C4-2B (cell line): ENCODE measurements at regions not wholly inside any gene's neighbourhood (a gene's known extent, or its start where the extent isn't known, plus 50 kb on each side); places are given as distances from the start of the nearest gene placed in this dataset.

Experiments
- CTCF ChIP-seq: fragments of 450-650 bp; conservative IDR thresholded peaks from 2 replicates; pipeline ENCODE4 v1.5.1; 2017; ENCODE audit warnings: mild to moderate bottlenecking
- ZFX ChIP-seq: fragments of 450-650 bp; IDR thresholded peaks from 2 replicates; pipeline ENCODE4 v1.6.1; 2017

DNA sequence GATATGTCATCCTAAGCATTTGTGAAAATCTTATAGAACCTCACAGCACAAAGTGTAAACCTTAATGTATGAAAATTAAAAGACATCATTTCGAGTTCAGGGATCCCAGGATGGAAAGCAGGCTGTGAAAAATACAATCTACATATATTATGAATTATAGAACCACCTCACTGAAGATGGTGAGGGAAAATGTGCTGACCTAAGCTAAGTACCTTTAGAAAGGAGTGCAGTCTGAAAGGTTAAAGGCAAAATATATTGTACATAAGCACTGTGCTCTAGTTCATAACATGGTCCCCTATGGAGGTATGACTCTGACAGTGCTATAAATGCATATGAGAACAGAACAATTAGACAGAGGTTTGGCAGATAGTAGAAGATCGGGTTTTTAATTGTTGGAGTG lies 368.6 kb downstream of the TMA16 start:
- TF ChIP-seq CTCF (no peak), ZFX (no peak)
